GM23338 (cell line): ENCODE measurements at regions not wholly inside any gene's neighbourhood (a gene's known extent, or its start where the extent isn't known, plus 50 kb on each side); places are given as distances from the start of the nearest gene placed in this dataset.

ENCODE experiments used
- ATAC-seq: fragments of 200-7000 bp; cut with Tn5 transposase; 3 replicates; pipeline ENCODE4 v1.9.1; 2020
- DNase-seq: peaks from one replicate; pipeline ENCODE4 v3.0.0-alpha.2; 2015; ENCODE audit warnings: low spot score
- H2AFZ ChIP-seq: fragments of 200-600 bp; sonication (generic); 2 replicates; pipeline ENCODE4 v1.8.0; 2016; ENCODE audit warnings: antibody characterized with exemption, mild to moderate bottlenecking, moderate library complexity
- H3F3A ChIP-seq: fragments of 200-600 bp; sonication (generic); replicated peaks from 2 replicates; pipeline ENCODE4 v1.8.0; 2017; ENCODE audit warnings: antibody characterized with exemption, mixed run types, low read depth
- H3K27ac ChIP-seq: fragments of 200-600 bp; sonication (generic); 2 replicates; pipeline ENCODE4 v1.6.1; 2016; ENCODE audit warnings: low read depth
- H3K27me3 ChIP-seq: fragments of 200-600 bp; sonication (generic); 2 replicates; pipeline ENCODE4 v1.8.0; 2016; ENCODE audit warnings: mild to moderate bottlenecking, mixed run types, moderate library complexity; ENCODE audit not compliant: insufficient read depth
- H3K36me3 ChIP-seq: fragments of 200-600 bp; sonication (generic); 2 replicates; pipeline ENCODE4 v1.8.0; 2016; ENCODE audit warnings: mild to moderate bottlenecking; ENCODE audit not compliant: insufficient read depth
- H3K4me1 ChIP-seq: fragments of 200-600 bp; sonication (generic); 2 replicates; pipeline ENCODE4 v1.8.0; 2016; ENCODE audit warnings: mild to moderate bottlenecking, moderate library complexity; ENCODE audit not compliant: insufficient read depth
- H3K4me2 ChIP-seq: fragments of 200-600 bp; sonication (generic); 2 replicates; pipeline ENCODE4 v1.7.1; 2017; ENCODE audit warnings: mixed run types
- H3K4me3 ChIP-seq: fragments of 200-600 bp; sonication (generic); 2 replicates; pipeline ENCODE4 v1.6.1; 2016; ENCODE audit warnings: mixed run types
- H3K79me2 ChIP-seq: fragments of 200-600 bp; sonication (generic); replicated peaks from 2 replicates; pipeline ENCODE4 v1.8.0; 2017; ENCODE audit warnings: mild to moderate bottlenecking; ENCODE audit not compliant: insufficient read depth
- H3K9me2 ChIP-seq: fragments of 200-600 bp; sonication (generic); 2 replicates; pipeline ENCODE4 v1.8.0; 2017; ENCODE audit not compliant: insufficient read depth
- H4K20me1 ChIP-seq: fragments of 200-600 bp; sonication (generic); replicated peaks from 2 replicates; pipeline ENCODE4 v1.8.0; 2017; ENCODE audit warnings: mild to moderate bottlenecking; ENCODE audit not compliant: insufficient read depth
- H3K27ac Mint-ChIP-seq: 2 replicates; pipeline ENCODE4 v1.8.0; 2020; ENCODE audit warnings: inconsistent platforms, mild to moderate bottlenecking, moderate library complexity, mixed read lengths
- H3K27me3 Mint-ChIP-seq: 3 replicates; pipeline ENCODE4 v1.8.0; 2022; ENCODE audit warnings: low read depth, mild to moderate bottlenecking, moderate library complexity, mixed read lengths, inconsistent platforms; ENCODE audit not compliant: insufficient read depth, poor library complexity
- H3K36me3 Mint-ChIP-seq: 3 replicates; pipeline ENCODE4 v1.8.0; 2021; ENCODE audit warnings: low read depth, mild to moderate bottlenecking, inconsistent platforms, moderate library complexity, mixed read lengths
- H3K4me1 Mint-ChIP-seq: 3 replicates; pipeline ENCODE4 v1.8.0; 2020; ENCODE audit warnings: mild to moderate bottlenecking, inconsistent platforms, mixed read lengths
- H3K4me3 Mint-ChIP-seq: 3 replicates; pipeline ENCODE4 v1.8.0; 2021; ENCODE audit warnings: moderate library complexity, mild to moderate bottlenecking, inconsistent platforms, mixed read lengths
- H3K9me3 Mint-ChIP-seq: 3 replicates; pipeline ENCODE4 v1.8.0; 2020; ENCODE audit warnings: moderate library complexity, mild to moderate bottlenecking, inconsistent platforms, mixed read lengths
- CREB1 ChIP-seq: fragments of 250-450 bp; sonication (Bioruptor Pico); IDR thresholded peaks from 2 replicates; pipeline ENCODE4 v1.5.0; 2020; ENCODE audit warnings: low read depth, mild to moderate bottlenecking, moderate library complexity
- EZH2 ChIP-seq: fragments of 200-600 bp; sonication (generic); IDR thresholded peaks from one replicate; pipeline ENCODE4 v1.8.0; 2017; ENCODE audit warnings: antibody characterized with exemption, mild to moderate bottlenecking, low read depth; ENCODE audit not compliant: unreplicated experiment
- EZH2phosphoT487 ChIP-seq: fragments of 200-600 bp; sonication (generic); IDR thresholded peaks from one replicate; pipeline ENCODE4 v1.8.1; 2018; ENCODE audit warnings: antibody characterized with exemption; ENCODE audit not compliant: unreplicated experiment
- JUNB ChIP-seq: IDR thresholded peaks from one replicate; pipeline ENCODE4 v1.6.1; 2016; ENCODE audit warnings: antibody characterized with exemption; ENCODE audit not compliant: unreplicated experiment
- NANOG ChIP-seq: IDR thresholded peaks from 2 replicates; pipeline ENCODE4 v1.6.1; 2016; ENCODE audit warnings: antibody characterized with exemption, borderline replicate concordance
- POLR2AphosphoS5 ChIP-seq: IDR thresholded peaks from 2 replicates; pipeline ENCODE4 v1.6.1; 2016; ENCODE audit warnings: antibody characterized with exemption, low read depth
- REST ChIP-seq: IDR thresholded peaks from one replicate; pipeline ENCODE4 v1.6.1; 2018; ENCODE audit warnings: antibody characterized with exemption; ENCODE audit not compliant: unreplicated experiment
- STAT1 ChIP-seq: IDR thresholded peaks from one replicate; pipeline ENCODE4 v1.6.1; 2016; ENCODE audit warnings: antibody characterized with exemption; ENCODE audit not compliant: unreplicated experiment
- ZNF114 ChIP-seq: fragments of 250-450 bp; sonication (Bioruptor Pico); IDR thresholded peaks from 2 replicates; pipeline ENCODE4 v1.5.0; 2020; ENCODE audit warnings: mild to moderate bottlenecking, moderate library complexity
- ZNF331 ChIP-seq: fragments of 250-450 bp; sonication (Bioruptor Pico); IDR thresholded peaks from 2 replicates; pipeline ENCODE4 v1.5.0; 2020; ENCODE audit warnings: low read depth, mild to moderate bottlenecking, moderate library complexity
- TF ChIP-seq, protein P1 (sequence below), 2 experiments: fragments of 200-600 bp in 1 of 2; sonication (generic) in 1 of 2; conservative IDR thresholded peaks; 2 replicates each; pipeline versions ENCODE4 v1.5.1 to v1.6.1; 2016 to 2017; ENCODE audit warnings: antibody characterized with exemption in 2 of 2, low read depth in 2 of 2, mild to moderate bottlenecking in 2 of 2, moderate library complexity in 1 of 2
- TF ChIP-seq, protein P2 (sequence below): IDR thresholded peaks from 2 replicates; pipeline ENCODE4 v1.6.1; 2016; ENCODE audit warnings: antibody characterized with exemption
- TF ChIP-seq, protein P3 (sequence below): fragments of 250-450 bp; sonication (Bioruptor Pico); IDR thresholded peaks from 2 replicates; pipeline ENCODE4 v1.5.0; 2020; ENCODE audit warnings: mild to moderate bottlenecking, moderate library complexity

GRCh38 chr1:244304156-244304555 is 147.6 kb downstream of the ADSS2 start:
- TF ChIP-seq EZH2phosphoT487 (no peak), POLR2AphosphoS5 (no peak), STAT1 (no peak), EZH2 (no peak), NANOG (no peak), ZNF331 (CRISPR knock-in tag) (no peak), ZNF114 (CRISPR knock-in tag) (no peak), JUNB (no peak), CREB1 (no peak), REST (no peak)
- TF ChIP-seq, protein P1, sequence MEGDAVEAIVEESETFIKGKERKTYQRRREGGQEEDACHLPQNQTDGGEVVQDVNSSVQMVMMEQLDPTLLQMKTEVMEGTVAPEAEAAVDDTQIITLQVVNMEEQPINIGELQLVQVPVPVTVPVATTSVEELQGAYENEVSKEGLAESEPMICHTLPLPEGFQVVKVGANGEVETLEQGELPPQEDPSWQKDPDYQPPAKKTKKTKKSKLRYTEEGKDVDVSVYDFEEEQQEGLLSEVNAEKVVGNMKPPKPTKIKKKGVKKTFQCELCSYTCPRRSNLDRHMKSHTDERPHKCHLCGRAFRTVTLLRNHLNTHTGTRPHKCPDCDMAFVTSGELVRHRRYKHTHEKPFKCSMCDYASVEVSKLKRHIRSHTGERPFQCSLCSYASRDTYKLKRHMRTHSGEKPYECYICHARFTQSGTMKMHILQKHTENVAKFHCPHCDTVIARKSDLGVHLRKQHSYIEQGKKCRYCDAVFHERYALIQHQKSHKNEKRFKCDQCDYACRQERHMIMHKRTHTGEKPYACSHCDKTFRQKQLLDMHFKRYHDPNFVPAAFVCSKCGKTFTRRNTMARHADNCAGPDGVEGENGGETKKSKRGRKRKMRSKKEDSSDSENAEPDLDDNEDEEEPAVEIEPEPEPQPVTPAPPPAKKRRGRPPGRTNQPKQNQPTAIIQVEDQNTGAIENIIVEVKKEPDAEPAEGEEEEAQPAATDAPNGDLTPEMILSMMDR (conservative IDR thresholded peaks at IDR 0.05; ENCODE audit: low read depth in 2 of 2) = no peak
- TF ChIP-seq, protein P2, sequence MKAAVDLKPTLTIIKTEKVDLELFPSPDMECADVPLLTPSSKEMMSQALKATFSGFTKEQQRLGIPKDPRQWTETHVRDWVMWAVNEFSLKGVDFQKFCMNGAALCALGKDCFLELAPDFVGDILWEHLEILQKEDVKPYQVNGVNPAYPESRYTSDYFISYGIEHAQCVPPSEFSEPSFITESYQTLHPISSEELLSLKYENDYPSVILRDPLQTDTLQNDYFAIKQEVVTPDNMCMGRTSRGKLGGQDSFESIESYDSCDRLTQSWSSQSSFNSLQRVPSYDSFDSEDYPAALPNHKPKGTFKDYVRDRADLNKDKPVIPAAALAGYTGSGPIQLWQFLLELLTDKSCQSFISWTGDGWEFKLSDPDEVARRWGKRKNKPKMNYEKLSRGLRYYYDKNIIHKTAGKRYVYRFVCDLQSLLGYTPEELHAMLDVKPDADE = no peak
- TF ChIP-seq, protein P3, sequence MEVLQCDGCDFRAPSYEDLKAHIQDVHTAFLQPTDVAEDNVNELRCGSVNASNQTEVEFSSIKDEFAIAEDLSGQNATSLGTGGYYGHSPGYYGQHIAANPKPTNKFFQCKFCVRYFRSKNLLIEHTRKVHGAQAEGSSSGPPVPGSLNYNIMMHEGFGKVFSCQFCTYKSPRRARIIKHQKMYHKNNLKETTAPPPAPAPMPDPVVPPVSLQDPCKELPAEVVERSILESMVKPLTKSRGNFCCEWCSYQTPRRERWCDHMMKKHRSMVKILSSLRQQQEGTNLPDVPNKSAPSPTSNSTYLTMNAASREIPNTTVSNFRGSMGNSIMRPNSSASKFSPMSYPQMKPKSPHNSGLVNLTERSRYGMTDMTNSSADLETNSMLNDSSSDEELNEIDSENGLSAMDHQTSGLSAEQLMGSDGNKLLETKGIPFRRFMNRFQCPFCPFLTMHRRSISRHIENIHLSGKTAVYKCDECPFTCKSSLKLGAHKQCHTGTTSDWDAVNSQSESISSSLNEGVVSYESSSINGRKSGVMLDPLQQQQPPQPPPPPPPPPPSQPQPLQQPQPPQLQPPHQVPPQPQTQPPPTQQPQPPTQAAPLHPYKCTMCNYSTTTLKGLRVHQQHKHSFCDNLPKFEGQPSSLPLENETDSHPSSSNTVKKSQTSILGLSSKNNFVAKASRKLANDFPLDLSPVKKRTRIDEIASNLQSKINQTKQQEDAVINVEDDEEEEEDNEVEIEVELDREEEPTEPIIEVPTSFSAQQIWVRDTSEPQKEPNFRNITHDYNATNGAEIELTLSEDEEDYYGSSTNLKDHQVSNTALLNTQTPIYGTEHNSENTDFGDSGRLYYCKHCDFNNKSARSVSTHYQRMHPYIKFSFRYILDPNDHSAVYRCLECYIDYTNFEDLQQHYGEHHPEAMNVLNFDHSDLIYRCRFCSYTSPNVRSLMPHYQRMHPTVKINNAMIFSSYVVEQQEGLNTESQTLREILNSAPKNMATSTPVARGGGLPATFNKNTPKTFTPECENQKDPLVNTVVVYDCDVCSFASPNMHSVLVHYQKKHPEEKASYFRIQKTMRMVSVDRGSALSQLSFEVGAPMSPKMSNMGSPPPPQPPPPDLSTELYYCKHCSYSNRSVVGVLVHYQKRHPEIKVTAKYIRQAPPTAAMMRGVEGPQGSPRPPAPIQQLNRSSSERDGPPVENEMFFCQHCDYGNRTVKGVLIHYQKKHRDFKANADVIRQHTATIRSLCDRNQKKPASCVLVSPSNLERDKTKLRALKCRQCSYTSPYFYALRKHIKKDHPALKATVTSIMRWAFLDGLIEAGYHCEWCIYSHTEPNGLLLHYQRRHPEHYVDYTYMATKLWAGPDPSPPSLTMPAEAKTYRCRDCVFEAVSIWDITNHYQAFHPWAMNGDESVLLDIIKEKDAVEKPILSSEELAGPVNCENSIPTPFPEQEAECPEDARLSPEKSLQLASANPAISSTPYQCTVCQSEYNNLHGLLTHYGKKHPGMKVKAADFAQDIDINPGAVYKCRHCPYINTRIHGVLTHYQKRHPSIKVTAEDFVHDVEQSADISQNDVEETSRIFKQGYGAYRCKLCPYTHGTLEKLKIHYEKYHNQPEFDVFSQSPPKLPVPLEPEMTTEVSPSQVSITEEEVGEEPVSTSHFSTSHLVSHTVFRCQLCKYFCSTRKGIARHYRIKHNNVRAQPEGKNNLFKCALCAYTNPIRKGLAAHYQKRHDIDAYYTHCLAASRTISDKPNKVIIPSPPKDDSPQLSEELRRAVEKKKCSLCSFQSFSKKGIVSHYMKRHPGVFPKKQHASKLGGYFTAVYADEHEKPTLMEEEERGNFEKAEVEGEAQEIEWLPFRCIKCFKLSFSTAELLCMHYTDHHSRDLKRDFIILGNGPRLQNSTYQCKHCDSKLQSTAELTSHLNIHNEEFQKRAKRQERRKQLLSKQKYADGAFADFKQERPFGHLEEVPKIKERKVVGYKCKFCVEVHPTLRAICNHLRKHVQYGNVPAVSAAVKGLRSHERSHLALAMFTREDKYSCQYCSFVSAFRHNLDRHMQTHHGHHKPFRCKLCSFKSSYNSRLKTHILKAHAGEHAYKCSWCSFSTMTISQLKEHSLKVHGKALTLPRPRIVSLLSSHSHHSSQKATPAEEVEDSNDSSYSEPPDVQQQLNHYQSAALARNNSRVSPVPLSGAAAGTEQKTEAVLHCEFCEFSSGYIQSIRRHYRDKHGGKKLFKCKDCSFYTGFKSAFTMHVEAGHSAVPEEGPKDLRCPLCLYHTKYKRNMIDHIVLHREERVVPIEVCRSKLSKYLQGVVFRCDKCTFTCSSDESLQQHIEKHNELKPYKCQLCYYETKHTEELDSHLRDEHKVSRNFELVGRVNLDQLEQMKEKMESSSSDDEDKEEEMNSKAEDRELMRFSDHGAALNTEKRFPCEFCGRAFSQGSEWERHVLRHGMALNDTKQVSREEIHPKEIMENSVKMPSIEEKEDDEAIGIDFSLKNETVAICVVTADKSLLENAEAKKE = no peak
- peaks cover 5% of the 10 kb centered on the region; the same call in 1 of the 2 replicates for H3K36me3 ChIP-seq
- no peak overlapping the region for H3K4me3 ChIP-seq
- H3K79me2 ChIP-seq = no peaks in the 10 kb centered on the region
- no peak overlapping the region for H3K27ac Mint-ChIP-seq
- H3K4me1 Mint-ChIP-seq = peaks cover 12% of the 10 kb centered on the region
- no peaks in the 10 kb centered on the region for H3F3A ChIP-seq
- H3K4me2 ChIP-seq = no peak overlapping the region
- H2AFZ ChIP-seq = 0 out of 2 replicates have a peak overlapping the region, but pooled peaks have one; percentile 66
- ATAC-seq (no peak), DNase-seq (no peak)
- peaks cover 21% of the 10 kb centered on the region for H3K36me3 Mint-ChIP-seq
- no peaks in the 10 kb centered on the region for H4K20me1 ChIP-seq
- peaks cover 2% of the 10 kb centered on the region; the same call in 1 of the 2 replicates for H3K9me2 ChIP-seq
- H3K27me3 Mint-ChIP-seq = peaks cover 2% of the 10 kb centered on the region
- no peaks in the 10 kb centered on the region for H3K27me3 ChIP-seq
- no peak overlapping the region for H3K27ac ChIP-seq
- peaks cover 34% of the 10 kb centered on the region for H3K9me3 Mint-ChIP-seq
- no peak overlapping the region for H3K4me3 Mint-ChIP-seq
- H3K4me1 ChIP-seq = no peaks in the 10 kb centered on the region
